OCI-LY7 (cell line): ENCODE measurements at regions not wholly inside any gene's neighbourhood (a gene's known extent, or its start where the extent isn't known, plus 50 kb on each side); places are given as distances from the start of the nearest gene placed in this dataset.

Source experiments
- BruUV-seq: library from RNA; stranded (reverse); fragments of 400-500 nt; replicated peaks from 2 replicates; lab custom pipeline; 2021; lab: Mats Ljungman, UMichigan
- CTCF ChIA-PET: fragments of 300-600 bp; sonication (Branson Sonifier 250); formaldehyde crosslinking; loops from one replicate; lab custom pipeline; 2022; ENCODE audit warnings: antibody characterized with exemption; ENCODE audit not compliant: unreplicated experiment; lab: Charles Lee
- POLR2A ChIA-PET: fragments of 300-600 bp; sonication (Branson Sonifier 250); formaldehyde crosslinking; loops from one replicate; lab custom pipeline; 2022; ENCODE audit warnings: antibody characterized with exemption; lab: Charles Lee
- DNase-seq: peaks from one replicate; pipeline ENCODE4 v3.0.0-alpha.2; 2015; ENCODE audit warnings: low spot score
- H2AFZ ChIP-seq: fragments of 200-600 bp; sonication (generic), shearing (Covaris generic); 2 replicates; pipeline ENCODE4 v1.6.1; 2014; ENCODE audit warnings: mild to moderate bottlenecking, antibody characterized with exemption, low read length, moderate library complexity
- H3K27ac ChIP-seq: fragments of 200-600 bp; sonication (generic); 2 replicates; pipeline ENCODE4 v1.5.1; 2014; ENCODE audit warnings: mixed run types, low read depth, mild to moderate bottlenecking, moderate library complexity, low read length, inconsistent platforms; ENCODE audit not compliant: poor library complexity, severe bottlenecking
- H3K36me3 ChIP-seq: fragments of 200-600 bp; sonication (generic); 2 replicates; pipeline ENCODE4 v1.6.1; 2014; ENCODE audit warnings: mild to moderate bottlenecking, antibody characterized with exemption, low read length, moderate library complexity, mixed read lengths; ENCODE audit not compliant: insufficient read depth
- H3K4me1 ChIP-seq: fragments of 200-600 bp; sonication (generic); 2 replicates; pipeline ENCODE4 v1.5.1; 2014; ENCODE audit warnings: mild to moderate bottlenecking, low read length; ENCODE audit not compliant: insufficient read depth, poor library complexity, severe bottlenecking
- H3K4me2 ChIP-seq: fragments of 200-600 bp; sonication (generic); 2 replicates; pipeline ENCODE4 v1.6.1; 2014; ENCODE audit warnings: mild to moderate bottlenecking, low read length
- H3K4me3 ChIP-seq: fragments of 200-600 bp; sonication (generic); 2 replicates; pipeline ENCODE4 v1.5.1; 2014; ENCODE audit warnings: mild to moderate bottlenecking, low read depth, low read length; ENCODE audit not compliant: poor library complexity, severe bottlenecking
- H3K79me2 ChIP-seq: fragments of 200-600 bp; sonication (generic); 2 replicates; pipeline ENCODE4 v1.6.1; 2016; ENCODE audit warnings: low read depth, mild to moderate bottlenecking, low read length, moderate library complexity, mixed read lengths; ENCODE audit not compliant: insufficient read depth
- H3K9me2 ChIP-seq: fragments of 200-600 bp; sonication (generic); 2 replicates; pipeline ENCODE4 v1.6.1; 2016; ENCODE audit warnings: mild to moderate bottlenecking, low read length, mixed read lengths; ENCODE audit not compliant: insufficient read depth
- H3K9me3 ChIP-seq: fragments of 200-600 bp; sonication (generic); 2 replicates; pipeline ENCODE4 v1.6.1; 2014; ENCODE audit warnings: mild to moderate bottlenecking, mixed run types, low read length, mixed read lengths
- H4K20me1 ChIP-seq: fragments of 200-600 bp; sonication (generic); 2 replicates; pipeline ENCODE4 v1.6.1; 2014; ENCODE audit warnings: mild to moderate bottlenecking, antibody characterized with exemption, low read length, moderate library complexity, mixed read lengths; ENCODE audit not compliant: insufficient read depth
- CTCF ChIP-seq: fragments of 200-600 bp; sonication (generic); conservative IDR thresholded peaks from 2 replicates; pipeline ENCODE4 v1.5.1; 2014; ENCODE audit warnings: mild to moderate bottlenecking, antibody characterized with exemption, low read length, moderate library complexity, mixed read lengths
- EZH2phosphoT487 ChIP-seq: fragments of 200-600 bp; sonication (generic); IDR thresholded peaks from 2 replicates; pipeline ENCODE4 v1.6.1; 2018; ENCODE audit warnings: low read depth, borderline replicate concordance, mild to moderate bottlenecking, mixed run types, antibody characterized with exemption, low read length, moderate library complexity, mixed read lengths
- intact Hi-C: fragments of 100-400 bp; cut with micrococcal nuclease; formaldehyde crosslinking; loops from one replicate; pipeline ENCODE4 v1.10.0; 2022; ENCODE audit not compliant: unreplicated experiment

DNA sequence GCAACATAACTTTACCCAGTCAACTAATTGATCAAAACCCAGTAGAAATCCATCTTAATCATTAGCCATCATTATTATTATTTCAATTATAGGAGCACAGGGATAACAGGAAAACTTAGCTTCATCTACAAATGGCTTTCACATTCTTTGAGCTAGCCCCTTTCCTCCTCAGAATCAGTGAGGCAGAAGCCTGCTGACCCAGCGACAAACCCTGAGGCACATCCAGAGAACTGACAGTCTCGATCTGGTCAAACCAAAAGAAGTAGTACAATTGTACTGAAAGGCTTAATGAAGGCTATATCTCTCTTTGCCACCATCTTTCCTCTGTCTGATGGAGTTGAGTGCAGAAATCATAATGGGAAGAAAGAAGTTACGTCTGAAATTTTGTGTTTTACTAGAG, 109.8 kb upstream of the ARID2 start:
- Histone ChIP-seq H3K27ac (no peak overlapping the region), H3K4me3 (no peak overlapping the region), H3K36me3 (no peaks in the 10 kb centered on the region), H3K4me2 (no peak overlapping the region), H3K79me2 (no peaks in the 10 kb centered on the region), H3K4me1 (no peaks in the 10 kb centered on the region), H4K20me1 (no peaks in the 10 kb centered on the region), H3K9me2 (no peaks in the 10 kb centered on the region), H3K9me3 (no peaks in the 10 kb centered on the region), H2AFZ (no peak overlapping the region)
- CTCF ChIA-PET: no interaction called here
- BruUV-seq: no TSS peak
- TF ChIP-seq EZH2phosphoT487 (no peak), CTCF (no peak)
- no peak for DNase-seq
- intact Hi-C loops: loop anchor here (5.0 kb wide), 1 partner anchor 53 kb away; no protein-coding TSS in a partner anchor
- POLR2A ChIA-PET: no interaction called here

DNA sequence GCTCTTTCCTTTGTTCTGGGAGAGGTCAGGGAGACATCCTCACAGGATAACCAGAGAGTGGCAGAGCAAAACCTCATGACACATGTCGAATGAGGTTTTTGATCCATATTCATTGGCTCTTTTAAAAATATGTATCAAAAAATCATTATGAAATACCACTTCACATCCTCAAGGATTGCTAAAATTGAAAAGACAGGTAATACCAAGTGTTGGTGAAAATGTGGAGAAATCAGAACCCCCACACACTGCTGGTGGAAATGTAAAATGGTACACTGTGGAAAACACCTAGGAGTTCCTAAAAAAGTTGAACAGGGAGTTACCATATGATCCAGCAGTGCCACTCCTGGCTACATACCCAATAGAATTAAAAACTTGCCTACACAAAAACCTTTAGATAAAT, 107.8 kb upstream of the ARID2 start:
- POLR2A ChIA-PET: no interaction called here

More for the DNA sequence above, 107.8 kb upstream of the ARID2 start:
- H3K27ac ChIP-seq: no peak overlapping the region
- no TSS peak for BruUV-seq
- TF ChIP-seq EZH2phosphoT487 (no peak), CTCF (no peak)
- no peaks in the 10 kb centered on the region for H3K4me1 ChIP-seq
- no peaks in the 10 kb centered on the region for H3K79me2 ChIP-seq
- no peaks in the 10 kb centered on the region for H3K36me3 ChIP-seq
- no peak overlapping the region for H3K4me2 ChIP-seq
- CTCF ChIA-PET: no interaction called here
- H2AFZ ChIP-seq: no peak overlapping the region
- no peaks in the 10 kb centered on the region for H3K9me2 ChIP-seq
- intact Hi-C loops: no loop called here
- H3K4me3 ChIP-seq: no peak overlapping the region
- no peak for DNase-seq
- no peaks in the 10 kb centered on the region for H4K20me1 ChIP-seq
- no peaks in the 10 kb centered on the region for H3K9me3 ChIP-seq
